Stimulated activated CD4-positive, alpha-beta T cell treated with anti-CD3 and anti-CD28 coated beads, TNF-alpha, amount 100 ng/mL, for 24 hours (primary cell): ENCODE measurements at regions not wholly inside any gene's neighbourhood (a gene's known extent, or its start where the extent isn't known, plus 50 kb on each side); places are given as distances from the start of the nearest gene placed in this dataset.

Source experiments
- DNase-seq, 3 experiments: peaks; one replicate each; pipeline ENCODE4 v3.0.0-alpha.2; 2020; ENCODE audit warnings: low read depth in 3 of 3

DNA sequence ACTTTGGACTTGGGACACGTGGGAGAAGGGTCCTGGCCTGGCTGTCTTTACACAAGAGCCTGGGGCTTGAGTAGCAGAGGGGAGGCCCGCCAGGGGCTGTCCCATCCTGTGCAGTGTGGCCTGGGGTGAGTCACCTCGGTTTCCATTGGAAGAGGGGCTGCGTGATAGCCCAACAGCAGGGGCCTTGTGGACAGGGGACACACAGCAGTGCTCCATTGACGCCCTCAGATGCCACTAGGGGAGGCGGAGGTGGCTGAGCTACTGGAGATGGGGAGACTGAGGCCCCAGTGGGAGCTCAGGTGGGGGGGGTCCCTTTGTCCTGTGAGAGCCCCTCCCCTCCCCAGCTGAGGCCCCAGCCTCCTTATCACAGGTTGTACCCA lies 50.0 kb upstream of the RNU6ATAC start:
- no peak for DNase-seq

GRCh38 chr9:134214766-134215419 lies 50.5 kb upstream of the RNU6ATAC start:
- no peak for DNase-seq

- no peak for DNase-seq
These were observed 51.0 kb upstream of the RNU6ATAC start for GRCh38 chr9:134215420-134215698.

DNA sequence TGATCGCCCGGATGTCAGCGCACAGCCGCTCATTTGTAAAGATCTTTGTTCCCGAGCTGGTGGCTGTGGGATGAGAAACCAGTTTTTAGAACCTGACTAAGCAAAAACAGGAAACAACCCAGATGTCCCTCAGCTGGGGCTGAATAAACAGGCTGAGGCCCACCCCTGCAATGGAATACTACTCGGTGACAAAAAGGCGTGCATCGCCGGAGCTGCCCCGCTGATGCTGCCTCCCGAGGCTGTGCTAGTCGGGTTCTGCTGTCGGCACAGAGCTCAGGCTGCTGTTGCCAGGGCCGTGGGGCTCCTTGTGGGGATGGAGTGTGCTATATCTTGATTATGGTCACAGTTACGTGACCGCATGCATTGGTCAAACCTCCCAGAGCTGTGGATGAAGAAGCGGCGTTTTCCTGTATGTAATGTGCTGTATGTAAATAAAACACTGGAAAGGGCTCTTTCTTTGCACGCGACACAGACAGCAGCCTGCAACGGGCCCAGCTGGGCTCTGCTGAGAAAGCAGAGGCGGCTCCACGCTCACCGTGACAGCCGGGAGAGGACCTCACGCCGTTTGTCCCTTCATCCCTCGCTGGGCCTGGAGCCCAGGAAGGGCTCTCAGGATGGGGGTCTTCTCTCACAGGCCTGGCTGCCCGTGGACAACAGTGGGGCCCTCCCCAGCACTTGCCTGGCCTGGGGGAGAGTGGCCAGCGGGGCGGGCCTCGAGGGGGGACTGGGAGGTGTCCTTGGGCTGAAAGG lies 51.5 kb upstream of the RNU6ATAC start:
- DNase-seq: no peak

GRCh38 chr9:134216449-134216951 lies 52.1 kb upstream of the RNU6ATAC start:
- no peak for DNase-seq

- no peak for DNase-seq
These were observed 52.6 kb upstream of the RNU6ATAC start for GRCh38 chr9:134216961-134217360.

DNA sequence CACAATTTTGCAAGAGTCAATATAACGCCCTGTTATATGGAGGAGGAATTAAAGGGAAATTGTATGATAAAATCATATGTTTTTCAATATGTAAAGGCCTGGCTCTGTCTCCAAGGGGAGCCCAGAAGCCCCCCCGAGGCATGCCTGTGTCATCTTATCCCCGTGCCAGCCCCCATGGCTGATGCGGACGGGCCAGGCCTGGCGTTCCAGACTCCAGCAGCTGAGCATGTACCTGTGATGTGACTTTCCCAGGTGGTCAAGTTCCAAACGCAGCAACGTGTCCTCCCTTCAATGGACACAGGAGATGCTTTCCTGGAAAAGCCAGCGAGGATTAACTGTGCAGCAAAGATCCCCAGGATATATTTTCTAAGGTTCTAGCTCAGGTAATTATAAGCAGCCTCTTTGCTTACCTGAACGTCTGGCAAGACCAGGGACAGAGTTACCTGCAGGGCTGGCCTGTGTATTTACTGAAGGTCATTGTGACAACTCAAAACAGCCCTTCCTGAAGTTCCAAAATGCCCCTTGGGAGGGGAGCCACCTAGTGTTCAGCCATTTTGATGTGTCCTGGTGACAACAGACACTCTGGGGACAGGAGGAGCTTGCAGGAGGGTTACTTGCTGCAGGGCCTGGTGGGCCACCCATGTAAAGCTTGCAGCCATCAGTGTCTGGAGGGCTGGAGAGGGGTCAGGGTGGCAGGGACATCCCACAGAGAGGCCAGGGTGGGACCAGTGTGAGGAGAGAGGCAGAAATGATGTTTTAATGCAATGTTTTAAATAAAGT lies 53.3 kb upstream of the RNU6ATAC start:
- DNase-seq: no peak

GRCh38 chr9:134218230-134218629 lies 53.9 kb upstream of the RNU6ATAC start:
- no peak for DNase-seq

GRCh38 chr9:134219646-134220060 lies 55.3 kb upstream of the RNU6ATAC start:
- DNase-seq: no peak

- DNase-seq: no peak
These were observed 55.9 kb upstream of the RNU6ATAC start for GRCh38 chr9:134220311-134220710.

DNA sequence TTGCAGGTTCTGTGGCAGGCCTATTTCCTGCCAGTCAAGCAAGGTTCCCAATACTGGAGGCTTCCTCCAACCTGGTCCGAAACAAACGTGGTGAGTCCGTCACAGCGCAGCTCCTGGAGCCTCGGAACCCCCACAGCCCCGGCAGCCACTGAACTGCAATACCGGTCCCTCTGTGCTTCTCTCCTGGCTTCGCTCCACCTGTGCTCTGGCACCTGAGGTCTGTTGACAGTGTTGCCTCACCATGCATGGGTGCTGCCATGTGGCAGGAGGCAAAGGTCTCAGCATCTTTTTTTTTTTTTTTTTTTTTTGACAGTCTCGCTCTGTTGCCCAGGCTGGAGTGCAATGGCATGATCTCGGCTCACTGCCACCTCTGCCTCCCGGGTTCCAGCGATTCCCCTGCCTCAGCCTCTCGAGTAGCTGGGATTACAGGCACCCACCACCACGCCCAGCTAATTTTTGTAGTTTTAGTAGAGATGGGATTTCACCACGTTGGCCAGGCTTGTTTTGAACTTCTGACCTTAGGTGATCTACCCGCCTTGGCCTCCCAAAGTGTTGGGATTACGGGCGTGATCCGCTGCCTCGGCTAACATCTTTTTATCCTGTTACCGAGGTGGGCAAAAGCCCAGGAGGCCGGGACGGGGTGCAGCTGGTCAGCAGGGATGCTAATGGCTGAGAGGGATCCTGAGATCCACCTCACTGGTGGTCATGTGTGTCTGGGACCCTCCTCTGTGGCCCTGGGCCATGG lies 57.1 kb upstream of the RNU6ATAC start:
- no peak for DNase-seq

DNA sequence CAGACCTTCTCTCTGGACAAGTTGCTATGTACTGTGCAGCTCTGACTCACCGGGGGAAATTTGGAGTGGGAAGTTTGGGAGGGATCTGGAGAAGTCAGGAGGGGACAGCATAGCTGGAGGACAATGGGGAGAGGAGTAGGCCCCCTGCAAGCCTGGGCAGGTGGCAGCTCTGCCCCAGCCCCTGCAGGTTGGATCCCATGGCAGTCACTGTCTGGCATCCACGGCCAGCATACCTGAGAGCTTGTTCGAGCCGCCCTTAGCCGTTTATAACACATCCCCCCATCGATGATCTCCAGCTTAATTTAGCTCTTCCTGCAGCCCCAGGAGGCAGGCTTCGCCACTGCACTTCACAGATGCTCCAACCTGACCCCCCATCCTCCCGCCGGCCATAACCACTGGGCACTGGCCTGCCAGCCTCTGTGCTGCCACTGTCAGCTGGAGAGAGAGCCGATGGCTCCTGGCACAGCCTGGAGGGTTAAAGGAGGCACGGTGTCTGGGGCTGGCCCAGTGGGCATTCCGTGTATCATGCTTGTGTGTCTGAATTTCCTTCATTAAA lies 57.7 kb upstream of the RNU6ATAC start:
- DNase-seq: no peak

DNA sequence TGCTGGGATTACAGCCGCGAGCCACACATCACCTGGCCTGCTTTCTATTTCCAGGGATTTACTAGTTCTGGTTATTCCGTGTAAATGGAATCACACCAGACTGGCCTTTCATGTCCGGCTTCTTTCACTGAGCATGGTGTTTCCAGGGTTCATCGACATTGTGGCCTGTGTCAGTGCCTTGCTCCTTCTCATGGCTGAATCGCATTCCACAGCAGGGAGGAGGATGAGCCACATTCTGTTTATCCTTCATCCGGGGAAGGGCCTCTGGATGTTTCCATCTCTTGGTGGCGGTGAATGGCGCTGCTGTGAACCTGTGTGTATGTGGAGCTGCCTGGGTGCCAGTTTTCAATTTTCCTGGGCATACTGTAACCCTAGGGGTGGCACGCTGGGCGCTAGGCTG lies 58.7 kb upstream of the RNU6ATAC start:
- DNase-seq: no peak

- DNase-seq: no peak
These were observed 59.3 kb upstream of the RNU6ATAC start for GRCh38 chr9:134223591-134224122.

DNA sequence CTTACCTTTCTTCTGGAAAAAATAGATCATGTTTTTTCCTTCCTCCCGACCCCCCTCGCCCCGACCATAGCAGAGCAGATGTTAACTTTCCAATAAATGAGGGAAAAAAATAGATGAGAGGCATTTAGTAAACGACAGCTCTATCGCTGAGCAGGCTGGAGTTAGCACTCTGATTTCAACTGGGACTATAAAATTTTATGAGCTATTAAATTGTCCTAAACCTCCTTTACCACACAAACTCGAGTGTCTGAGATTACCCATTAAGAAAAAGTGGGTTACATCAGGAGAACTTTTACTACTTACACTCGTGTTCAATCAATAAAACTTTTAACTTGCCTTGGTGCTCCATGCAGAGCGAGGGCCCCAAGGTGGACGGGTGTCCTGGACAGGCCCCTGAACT lies 59.8 kb upstream of the RNU6ATAC start:
- DNase-seq: no peak

GRCh38 chr9:134224567-134225093 lies 60.3 kb upstream of the RNU6ATAC start:
- no peak for DNase-seq

DNA sequence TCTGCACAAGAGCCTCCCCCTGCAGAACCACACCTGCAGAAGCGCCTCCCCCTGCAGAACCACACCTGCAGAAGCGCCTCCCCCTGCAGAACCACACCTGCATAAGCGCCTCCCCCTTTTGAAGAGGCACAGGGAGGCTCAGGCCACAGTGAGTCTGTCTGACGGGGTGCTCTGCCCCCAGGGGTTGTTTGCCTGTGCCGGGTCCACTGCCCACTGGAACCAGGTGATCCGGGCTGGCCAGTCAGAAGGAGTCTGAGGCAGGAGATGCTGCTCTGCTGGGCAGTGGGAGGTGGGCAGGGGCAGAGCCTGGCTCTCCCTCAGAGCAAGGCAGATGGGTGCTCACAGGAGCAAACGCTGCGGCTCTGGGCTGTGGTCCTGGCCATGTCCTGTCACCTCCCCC lies 60.8 kb upstream of the RNU6ATAC start:
- DNase-seq: no peak

- DNase-seq: no peak
These were observed 61.5 kb upstream of the RNU6ATAC start for GRCh38 chr9:134225816-134226215.

DNA sequence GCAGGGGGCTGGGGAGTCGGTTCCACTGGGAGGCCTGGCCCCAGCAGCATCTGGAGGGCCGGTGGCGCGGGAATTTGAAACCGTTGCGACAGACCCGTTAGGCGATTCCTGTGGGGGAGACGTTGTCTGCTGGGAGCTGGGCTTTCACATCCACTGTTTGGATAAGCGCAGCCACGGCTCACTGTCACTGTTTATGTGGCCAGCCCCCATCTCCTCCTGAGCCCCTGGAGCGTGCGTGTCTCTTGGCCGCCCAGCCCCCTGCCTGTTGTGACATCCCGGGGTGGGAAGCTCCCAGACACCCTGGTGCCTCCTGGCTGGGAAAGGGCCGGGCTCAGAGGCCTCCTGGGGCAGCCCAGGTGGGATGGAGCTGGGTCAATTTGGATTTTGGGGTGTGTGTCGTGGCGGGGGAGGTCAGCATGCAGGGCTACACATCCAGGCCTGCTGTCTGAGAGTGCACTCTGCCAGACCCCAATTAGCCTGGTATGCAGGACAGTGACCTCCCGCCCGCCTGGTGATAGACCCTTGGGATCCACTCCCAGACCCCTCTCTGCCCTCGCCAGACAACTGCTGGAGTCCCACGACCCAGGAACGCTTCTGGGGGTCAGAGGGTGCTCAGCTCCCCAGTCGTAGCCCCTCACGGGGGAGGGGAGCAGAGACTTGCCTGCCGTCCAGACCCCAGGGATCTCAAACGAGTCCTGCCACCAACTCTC lies 62.0 kb upstream of the RNU6ATAC start:
- no peak for DNase-seq
